ENCODE measurements at regions not wholly inside any gene's neighbourhood (a gene's known extent, or its start where the extent isn't known, plus 50 kb on each side); places are given as distances from the start of the nearest gene placed in this dataset.

DNA sequence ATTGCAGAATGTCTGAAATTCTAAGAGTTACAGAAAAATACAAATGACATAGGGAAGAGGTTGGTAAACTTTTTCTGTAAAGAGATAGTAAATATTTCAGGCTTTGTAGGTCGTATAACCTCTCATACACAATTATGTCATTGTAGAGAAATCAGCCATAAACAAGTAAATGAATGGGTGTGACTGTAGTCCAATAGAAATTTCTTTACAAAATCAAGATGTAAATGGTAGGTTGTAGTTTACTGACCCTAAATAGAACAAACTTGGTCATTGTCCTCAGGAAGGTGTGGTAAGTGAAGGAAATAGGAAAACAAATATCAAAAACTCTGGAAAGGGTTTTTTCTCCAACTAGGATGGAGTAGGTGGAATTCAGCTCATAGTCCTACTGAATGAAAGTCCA lies 415.5 kb upstream of the SPHKAP start:
- H3K4me1 ChIP-seq = no peaks in the 10 kb centered on the region
- TF ChIP-seq, protein P1, sequence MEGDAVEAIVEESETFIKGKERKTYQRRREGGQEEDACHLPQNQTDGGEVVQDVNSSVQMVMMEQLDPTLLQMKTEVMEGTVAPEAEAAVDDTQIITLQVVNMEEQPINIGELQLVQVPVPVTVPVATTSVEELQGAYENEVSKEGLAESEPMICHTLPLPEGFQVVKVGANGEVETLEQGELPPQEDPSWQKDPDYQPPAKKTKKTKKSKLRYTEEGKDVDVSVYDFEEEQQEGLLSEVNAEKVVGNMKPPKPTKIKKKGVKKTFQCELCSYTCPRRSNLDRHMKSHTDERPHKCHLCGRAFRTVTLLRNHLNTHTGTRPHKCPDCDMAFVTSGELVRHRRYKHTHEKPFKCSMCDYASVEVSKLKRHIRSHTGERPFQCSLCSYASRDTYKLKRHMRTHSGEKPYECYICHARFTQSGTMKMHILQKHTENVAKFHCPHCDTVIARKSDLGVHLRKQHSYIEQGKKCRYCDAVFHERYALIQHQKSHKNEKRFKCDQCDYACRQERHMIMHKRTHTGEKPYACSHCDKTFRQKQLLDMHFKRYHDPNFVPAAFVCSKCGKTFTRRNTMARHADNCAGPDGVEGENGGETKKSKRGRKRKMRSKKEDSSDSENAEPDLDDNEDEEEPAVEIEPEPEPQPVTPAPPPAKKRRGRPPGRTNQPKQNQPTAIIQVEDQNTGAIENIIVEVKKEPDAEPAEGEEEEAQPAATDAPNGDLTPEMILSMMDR (IDR thresholded peaks at IDR 0.05) = no peak
- no peaks in the 10 kb centered on the region for H3K9me3 ChIP-seq
- H3K27ac ChIP-seq = no peak overlapping the region
- intact Hi-C loops (cut with DNase I) = no loop called here
- no peak overlapping the region for H3K4me3 ChIP-seq
- no peaks in the 10 kb centered on the region for H3K27me3 ChIP-seq
- DNase-seq (ENCODE audit: low spot score in 2 of 2) = no peak
- H3K36me3 ChIP-seq = no peaks in the 10 kb centered on the region

DNA sequence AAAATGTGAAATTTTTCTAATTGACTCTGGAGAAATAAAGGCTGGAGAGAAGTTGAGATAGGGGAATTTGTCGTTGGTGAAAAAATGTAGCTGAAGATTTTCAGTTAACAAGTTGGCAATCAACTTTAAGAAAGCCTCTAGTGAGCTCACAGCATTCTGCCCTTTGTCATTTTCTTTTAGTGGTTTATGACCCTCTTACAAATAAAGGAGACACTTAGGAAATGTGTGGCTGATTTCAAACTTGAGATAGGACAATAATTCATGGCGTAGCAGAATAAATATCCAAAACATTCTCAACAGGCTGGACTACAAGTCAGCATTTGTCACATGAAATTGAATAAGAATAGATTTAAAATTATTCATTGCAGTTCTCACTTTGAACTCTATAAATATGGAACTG lies 412.5 kb upstream of the SPHKAP start:
- Histone ChIP-seq H3K9me3 (no peaks in the 10 kb centered on the region), H3K4me1 (no peaks in the 10 kb centered on the region), H3K27me3 (no peaks in the 10 kb centered on the region), H3K36me3 (no peaks in the 10 kb centered on the region), H3K27ac (no peak overlapping the region), H3K4me3 (no peak overlapping the region)
- intact Hi-C loops (cut with DNase I) = no loop called here
- TF ChIP-seq, protein P1 (IDR thresholded peaks at IDR 0.05) = no peak
- no peak for DNase-seq (ENCODE audit: low spot score in 2 of 2)

DNA sequence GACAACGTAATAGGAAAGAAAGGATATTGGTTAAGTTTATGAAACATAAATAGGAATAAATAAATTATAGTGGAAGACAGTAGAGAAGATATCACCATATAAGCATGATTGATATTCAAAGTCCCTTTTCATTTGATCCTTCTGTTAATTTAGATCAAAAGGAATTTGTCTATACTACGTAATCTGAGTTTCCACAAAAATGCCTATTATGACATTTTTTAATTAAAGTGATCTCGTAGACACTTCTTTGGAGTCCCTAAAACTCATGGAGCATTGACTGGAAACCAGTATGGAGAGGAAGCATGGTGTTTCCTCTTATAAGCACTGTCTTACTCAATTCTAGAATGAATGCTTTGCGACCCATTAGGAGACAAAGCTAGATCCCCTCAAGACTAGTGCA lies 411.4 kb upstream of the SPHKAP start:
- TF ChIP-seq, protein P1 (IDR thresholded peaks at IDR 0.05) = no peak
- DNase-seq (ENCODE audit: low spot score in 2 of 2) = no peak
- Histone ChIP-seq H3K27me3 (no peaks in the 10 kb centered on the region), H3K9me3 (no peaks in the 10 kb centered on the region), H3K4me3 (no peak overlapping the region), H3K4me1 (no peaks in the 10 kb centered on the region), H3K27ac (no peak overlapping the region), H3K36me3 (no peaks in the 10 kb centered on the region)
- intact Hi-C loops (cut with DNase I) = no loop called here

DNA sequence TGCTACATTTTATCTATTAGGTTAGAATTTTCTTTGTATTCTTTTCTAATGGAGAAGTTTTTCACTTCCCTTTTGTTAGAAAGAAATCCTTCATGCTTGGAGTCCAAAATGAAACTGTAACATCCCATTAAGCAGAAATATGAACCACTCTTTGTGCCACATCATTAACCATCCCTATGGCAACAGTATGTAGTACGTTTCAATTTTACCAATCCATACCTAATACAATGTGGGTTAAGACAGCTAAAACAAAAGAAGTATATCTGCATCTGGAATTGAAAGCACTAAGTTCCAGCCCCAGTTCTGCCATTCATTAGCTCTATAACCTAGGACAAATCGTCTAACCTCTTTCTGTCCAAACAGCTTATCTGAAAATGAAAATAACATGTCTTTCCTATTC lies 409.2 kb upstream of the SPHKAP start:
- DNase-seq (ENCODE audit: low spot score in 2 of 2) = no peak
- intact Hi-C loops (cut with DNase I) = no loop called here
- Histone ChIP-seq H3K9me3 (no peaks in the 10 kb centered on the region), H3K27ac (no peak overlapping the region), H3K36me3 (no peaks in the 10 kb centered on the region), H3K4me3 (no peak overlapping the region), H3K27me3 (no peaks in the 10 kb centered on the region), H3K4me1 (no peaks in the 10 kb centered on the region)
- TF ChIP-seq, protein P1 (IDR thresholded peaks at IDR 0.05) = no peak

DNA sequence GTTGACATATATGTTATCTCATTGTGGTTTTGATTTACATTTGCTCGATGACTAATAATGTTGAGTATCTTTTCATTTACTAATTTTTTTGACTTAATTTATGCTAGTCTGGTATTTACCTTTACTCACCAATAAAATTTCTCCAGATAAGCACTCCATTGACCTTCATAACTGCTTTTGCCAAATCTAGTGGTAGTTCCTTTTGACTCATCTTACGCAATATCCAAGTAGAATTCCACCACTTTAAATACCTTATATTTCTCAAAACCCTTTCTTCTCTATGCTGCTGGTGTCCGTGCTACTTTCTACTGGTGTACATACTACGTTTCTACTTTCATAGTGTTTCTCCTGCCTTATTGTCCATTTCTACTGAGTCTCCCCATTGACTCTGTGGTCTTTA lies 407.6 kb upstream of the SPHKAP start:
- TF ChIP-seq, protein P1 (IDR thresholded peaks at IDR 0.05) = no peak
- intact Hi-C loops (cut with DNase I) = no loop called here
- no peak for DNase-seq (ENCODE audit: low spot score in 2 of 2)

DNA sequence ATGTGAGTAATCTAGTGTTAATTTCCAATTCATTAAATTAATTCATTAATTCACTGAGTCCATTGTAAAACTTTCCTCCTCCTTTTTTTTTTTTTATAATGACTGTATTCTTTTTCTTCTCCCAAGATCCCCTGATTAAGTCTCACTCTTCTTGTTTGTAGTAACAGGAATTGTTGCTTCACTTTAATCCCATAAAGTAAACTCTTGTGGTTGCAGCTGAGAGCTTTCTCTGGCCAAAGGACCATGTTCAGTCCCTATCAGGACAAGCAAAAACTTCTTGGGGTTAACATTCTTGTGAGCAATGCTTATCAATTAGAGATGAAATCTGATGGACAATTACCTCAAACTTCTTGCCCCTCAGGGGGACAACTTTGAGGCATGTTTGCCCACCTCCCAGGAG lies 400.2 kb upstream of the SPHKAP start:
- H3K4me3 ChIP-seq = no peak overlapping the region
- no peak overlapping the region for H3K27ac ChIP-seq
- TF ChIP-seq, protein P1 (IDR thresholded peaks at IDR 0.05) = no peak
- H3K27me3 ChIP-seq = no peaks in the 10 kb centered on the region
- H3K9me3 ChIP-seq = no peaks in the 10 kb centered on the region
- no peak for DNase-seq (ENCODE audit: low spot score in 2 of 2)
- H3K4me1 ChIP-seq = no peaks in the 10 kb centered on the region
- intact Hi-C loops (cut with DNase I) = no loop called here
- H3K36me3 ChIP-seq = no peaks in the 10 kb centered on the region

More for the DNA sequence above, 407.6 kb upstream of the SPHKAP start:
- H3K9me3 ChIP-seq = no peaks in the 10 kb centered on the region
- no peaks in the 10 kb centered on the region for H3K4me1 ChIP-seq
- no peak overlapping the region for H3K27ac ChIP-seq
- H3K36me3 ChIP-seq = no peaks in the 10 kb centered on the region
- no peak overlapping the region for H3K4me3 ChIP-seq
- no peaks in the 10 kb centered on the region for H3K27me3 ChIP-seq

Data from ascending aorta (tissue), 2 donors.